ENCODE measurements at regions not wholly inside any gene's neighbourhood (a gene's known extent, or its start where the extent isn't known, plus 50 kb on each side); places are given as distances from the start of the nearest gene placed in this dataset.

- no peak for DNase-seq
Observed at GRCh38 chr5:89280103-89281037, 397.4 kb upstream of the MEF2C start.

- DNase-seq, result no peak
Observed at GRCh38 chr5:89279391-89280036, 396.5 kb upstream of the MEF2C start.

- DNase-seq, result no peak
Observed at GRCh38 chr5:89277816-89278215, 394.8 kb upstream of the MEF2C start.

GRCh38 chr5:89276566-89277305 lies 393.8 kb upstream of the MEF2C start:
- DNase-seq, result no peak

GRCh38 chr5:89275066-89275855 lies 392.3 kb upstream of the MEF2C start:
- no peak for DNase-seq

- no peak for DNase-seq
Observed at GRCh38 chr5:89273289-89273688, 390.3 kb upstream of the MEF2C start.

- DNase-seq, result no peak
Observed at GRCh38 chr5:89270901-89271300, 387.9 kb upstream of the MEF2C start.

GRCh38 chr5:89269721-89270120 lies 386.7 kb upstream of the MEF2C start:
- no peak for DNase-seq

GRCh38 chr5:89268460-89268859 lies 385.5 kb upstream of the MEF2C start:
- DNase-seq, result no peak

- DNase-seq, result no peak
Observed at GRCh38 chr5:89267788-89268187, 384.8 kb upstream of the MEF2C start.

GRCh38 chr5:89265511-89266179 lies 382.7 kb upstream of the MEF2C start:
- DNase-seq, result no peak

GRCh38 chr5:89263846-89264245 lies 380.9 kb upstream of the MEF2C start:
- DNase-seq, result no peak

GRCh38 chr5:89262030-89262429 lies 379.0 kb upstream of the MEF2C start:
- no peak for DNase-seq

GRCh38 chr5:89260254-89260653 lies 377.3 kb upstream of the MEF2C start:
- DNase-seq, result no peak

- DNase-seq, result no peak
Observed at GRCh38 chr5:89255845-89256463, 373.0 kb upstream of the MEF2C start.

GRCh38 chr5:89253666-89254352 lies 370.8 kb upstream of the MEF2C start:
- DNase-seq, result no peak

- no peak for DNase-seq
Observed at GRCh38 chr5:89246864-89247263, 363.9 kb upstream of the MEF2C start.

GRCh38 chr5:89246252-89246651 lies 363.3 kb upstream of the MEF2C start:
- DNase-seq, result no peak

GRCh38 chr5:89243611-89244010 lies 360.6 kb upstream of the MEF2C start:
- DNase-seq, result no peak

- DNase-seq, result no peak
Observed at GRCh38 chr5:89241186-89241585, 358.2 kb upstream of the MEF2C start.

GRCh38 chr5:89236900-89237299 lies 353.9 kb upstream of the MEF2C start:
- no peak for DNase-seq
